Middle frontal gyrus (tissue), 1 donor: ENCODE measurements at regions not wholly inside any gene's neighbourhood (a gene's known extent, or its start where the extent isn't known, plus 50 kb on each side); places are given as distances from the start of the nearest gene placed in this dataset.

Experiments
- DNase-seq: peaks from one replicate; pipeline ENCODE4 v3.0.0-alpha.2; 2015; ENCODE audit warnings: low spot score; ENCODE audit errors: extremely low spot score

DNA sequence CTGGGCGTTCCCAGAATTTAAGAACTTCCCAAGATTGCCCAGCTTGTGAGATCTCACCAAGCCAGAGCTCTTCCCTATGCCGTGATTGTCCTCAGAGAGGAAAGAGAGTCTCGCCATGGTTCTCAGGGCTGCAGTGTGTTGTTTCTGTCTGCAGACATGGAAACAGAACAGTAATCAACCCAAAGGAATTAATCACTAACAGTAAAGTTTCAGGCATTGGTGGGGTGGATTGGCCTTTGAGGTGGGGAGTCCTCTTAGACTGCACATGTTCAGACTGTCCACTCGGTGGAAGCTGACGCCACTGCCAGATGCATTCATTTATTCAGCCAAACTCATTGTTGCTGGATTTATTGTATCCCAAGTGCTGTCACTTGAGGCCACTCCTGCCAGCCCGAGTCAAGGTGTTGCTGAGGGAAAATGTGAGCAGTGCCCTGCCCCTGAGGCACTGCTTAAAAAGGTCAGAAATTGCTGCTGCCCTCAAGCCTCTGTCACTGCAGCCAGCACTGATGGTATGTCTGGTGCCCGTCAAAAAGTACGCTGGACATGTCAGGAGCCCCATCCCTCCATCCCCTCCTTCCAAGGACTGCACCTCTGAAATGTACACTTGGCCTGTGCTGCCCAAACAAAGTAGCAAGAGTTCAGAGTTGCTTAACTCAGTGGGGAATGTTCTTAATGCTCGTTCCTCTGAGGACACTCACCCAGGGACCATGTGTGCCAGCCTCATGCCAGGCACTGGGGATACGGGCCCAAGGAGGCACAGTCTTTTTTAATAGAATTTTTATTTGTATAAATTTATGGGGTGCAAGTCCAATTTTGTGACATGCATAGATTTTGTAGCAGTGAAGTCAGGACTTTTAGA is 201.0 kb downstream of the GLI2 start:
- DNase-seq: no peak

DNA sequence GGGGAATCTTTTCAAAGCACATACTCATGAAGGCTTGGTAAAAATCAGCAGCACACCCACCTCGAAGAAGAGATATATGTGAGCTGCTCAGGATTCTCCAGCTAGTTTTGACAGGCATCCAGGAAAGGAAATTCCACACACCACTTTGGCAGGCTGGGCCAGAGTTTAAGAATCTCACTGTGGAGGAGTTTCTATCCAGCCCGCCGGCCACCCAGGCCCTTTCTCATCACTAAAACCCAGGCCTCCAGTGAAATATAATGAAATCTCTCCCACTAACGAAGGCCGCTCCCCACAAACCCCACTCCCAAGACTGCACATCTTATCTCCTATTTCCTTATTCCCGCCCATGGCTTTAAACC is 202.0 kb downstream of the GLI2 start:
- peak; percentile 16 for DNase-seq

DNA sequence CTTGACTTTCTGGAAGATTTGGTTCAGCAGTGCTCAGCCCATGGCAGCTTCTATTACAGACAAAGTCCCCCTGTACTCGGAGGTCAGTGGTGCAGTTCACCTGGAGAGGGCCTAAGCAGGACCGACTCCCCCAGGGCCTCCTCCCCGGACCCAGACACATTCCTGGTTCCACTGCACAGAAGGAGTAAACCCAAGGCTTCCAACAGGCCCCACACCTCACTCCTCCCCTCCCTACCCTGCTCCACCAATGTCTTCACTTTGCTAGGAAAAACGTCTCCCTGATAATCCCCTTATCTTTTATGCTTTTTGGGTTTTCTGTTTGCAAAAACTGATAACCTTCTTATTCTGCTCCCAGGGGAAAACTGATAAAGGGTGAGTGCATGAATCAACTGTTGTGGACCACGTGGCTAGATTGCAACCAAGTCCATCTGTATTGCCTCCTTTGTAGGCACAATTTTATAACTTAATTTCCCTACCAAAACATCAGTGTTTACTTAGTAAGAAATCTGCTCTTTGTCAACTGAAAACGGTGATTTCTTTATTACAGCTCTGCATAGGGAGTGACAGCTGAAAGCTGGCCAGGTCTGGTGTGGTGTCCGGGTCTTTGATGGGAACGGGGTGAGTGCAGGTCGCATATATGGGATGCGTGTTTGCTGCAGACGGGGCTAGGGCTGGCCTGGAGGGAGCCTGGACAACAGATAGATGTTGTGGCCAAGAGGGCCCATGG is 202.5 kb downstream of the GLI2 start:
- no peak for DNase-seq

DNA sequence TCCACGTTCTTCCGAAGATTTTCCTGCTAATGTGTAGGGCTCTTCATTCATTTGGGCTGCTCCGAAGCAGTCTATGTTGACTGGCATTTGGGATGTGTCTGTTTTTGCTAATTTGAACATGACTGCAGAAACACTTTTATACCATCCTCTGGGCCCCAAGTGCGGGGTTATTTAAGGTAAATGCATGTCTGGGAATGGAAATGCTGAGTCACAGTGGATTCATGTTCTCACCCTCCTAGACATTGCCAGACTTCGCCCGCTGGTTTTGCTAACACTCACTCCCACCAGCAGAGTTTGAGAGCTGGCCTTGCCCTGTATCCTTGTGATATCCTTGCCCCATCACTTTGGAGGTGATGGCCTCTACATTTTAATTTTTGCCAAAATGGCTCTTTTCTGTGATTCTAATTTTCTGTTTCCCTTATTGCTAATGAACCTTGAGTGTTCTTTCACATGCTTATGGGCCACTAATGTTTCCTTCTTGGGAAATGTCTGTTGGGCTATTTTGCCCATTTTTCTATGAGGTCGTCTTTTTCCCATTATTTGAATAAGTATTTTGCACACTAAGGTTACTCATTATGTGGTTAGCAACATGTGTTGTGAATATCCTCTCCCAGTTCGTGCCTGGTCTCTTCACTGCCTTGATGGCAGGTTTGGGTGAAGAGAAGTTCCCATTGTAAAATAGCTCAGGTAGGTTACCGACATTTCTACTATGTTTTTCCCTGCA is 204.1 kb downstream of the GLI2 start:
- DNase-seq: peak; percentile 24

DNA sequence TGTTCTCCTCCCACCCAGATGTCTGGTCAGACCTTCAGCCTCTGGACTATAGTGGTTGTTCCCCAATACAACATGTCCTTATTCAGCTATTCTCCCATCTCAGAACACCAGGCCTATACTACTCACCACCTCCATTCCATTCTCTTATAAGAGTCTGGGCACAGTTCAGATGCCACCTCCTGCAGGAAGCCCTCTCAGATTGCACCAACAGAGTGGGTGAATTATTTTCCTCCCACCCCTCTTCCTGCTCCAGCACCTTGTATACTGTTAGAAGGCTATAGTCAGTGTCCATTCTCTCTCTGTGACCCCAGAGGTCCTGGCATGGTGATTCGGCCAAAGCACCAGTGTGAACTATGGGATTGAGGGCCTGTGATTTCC is 204.6 kb downstream of the GLI2 start:
- no peak for DNase-seq

DNA sequence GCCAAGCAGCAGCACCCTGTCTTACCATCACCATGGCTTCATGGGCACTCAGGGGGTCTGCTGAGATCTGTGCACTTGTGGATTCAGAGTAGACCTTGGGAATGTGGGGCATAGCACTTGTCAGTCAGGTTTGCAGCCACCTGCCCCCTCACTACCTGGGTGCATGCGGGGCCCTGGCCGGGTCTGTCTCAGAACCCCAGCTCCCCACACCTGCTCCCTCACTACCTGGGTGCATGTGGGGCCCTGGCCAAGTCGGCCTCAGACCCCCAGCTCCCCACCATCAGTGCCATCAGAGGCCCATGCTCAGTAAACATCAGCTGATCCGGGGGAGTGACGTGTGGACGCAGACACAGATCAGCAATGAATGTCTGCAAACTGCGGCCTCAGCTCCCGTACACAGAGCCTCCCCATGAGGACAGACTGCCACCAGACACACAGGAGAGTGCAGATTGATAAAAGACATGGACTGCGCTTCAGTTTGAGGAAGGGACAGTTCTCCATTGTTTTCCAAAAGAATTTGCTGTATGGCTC is 205.1 kb downstream of the GLI2 start:
- DNase-seq: no peak

DNA sequence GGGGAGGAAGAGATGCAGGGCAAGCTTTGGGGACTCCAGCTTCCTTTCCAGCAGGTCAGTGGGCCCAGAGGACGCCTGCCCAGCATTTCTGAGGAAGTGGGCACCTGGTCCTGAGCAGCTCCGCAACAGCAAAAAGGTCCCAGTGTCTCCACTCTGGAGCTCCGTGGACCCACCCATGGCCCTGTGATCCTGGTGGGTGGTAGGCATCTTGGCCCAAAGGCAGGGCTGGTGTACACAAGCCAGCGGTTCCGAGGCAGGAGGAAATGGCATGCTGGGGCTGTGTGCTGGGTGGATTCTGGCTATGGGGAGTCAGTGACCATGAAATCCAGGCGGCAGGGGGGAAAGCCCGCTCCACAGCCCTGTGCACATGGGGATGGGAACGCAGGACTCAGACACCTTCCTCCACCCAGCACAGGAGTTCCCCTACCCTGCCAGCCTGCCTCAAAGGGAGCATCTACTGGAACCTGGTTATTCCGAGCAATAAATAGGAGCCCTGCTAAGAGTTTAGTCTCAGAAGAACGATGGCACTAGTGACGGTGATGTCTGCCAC is 206.0 kb downstream of the GLI2 start:
- no peak for DNase-seq

DNA sequence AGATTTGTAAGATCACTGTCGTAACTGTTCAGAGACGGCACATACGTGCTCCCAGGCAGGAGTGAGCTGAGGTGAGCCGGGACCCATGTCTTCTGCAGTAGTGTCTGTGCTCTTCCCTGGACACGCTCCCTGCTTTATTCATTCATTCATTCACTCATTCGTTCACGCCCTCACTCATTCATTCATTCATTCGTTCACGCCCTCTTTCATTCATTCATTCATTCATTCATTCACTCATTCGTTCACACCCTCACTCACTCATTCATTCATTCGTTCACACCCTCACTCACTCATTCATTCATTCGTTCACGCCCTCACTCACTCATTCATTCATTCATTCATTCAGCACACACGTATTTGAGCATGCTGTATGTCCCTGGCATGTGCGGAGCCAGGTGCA is 207.0 kb downstream of the GLI2 start:
- DNase-seq: no peak

DNA sequence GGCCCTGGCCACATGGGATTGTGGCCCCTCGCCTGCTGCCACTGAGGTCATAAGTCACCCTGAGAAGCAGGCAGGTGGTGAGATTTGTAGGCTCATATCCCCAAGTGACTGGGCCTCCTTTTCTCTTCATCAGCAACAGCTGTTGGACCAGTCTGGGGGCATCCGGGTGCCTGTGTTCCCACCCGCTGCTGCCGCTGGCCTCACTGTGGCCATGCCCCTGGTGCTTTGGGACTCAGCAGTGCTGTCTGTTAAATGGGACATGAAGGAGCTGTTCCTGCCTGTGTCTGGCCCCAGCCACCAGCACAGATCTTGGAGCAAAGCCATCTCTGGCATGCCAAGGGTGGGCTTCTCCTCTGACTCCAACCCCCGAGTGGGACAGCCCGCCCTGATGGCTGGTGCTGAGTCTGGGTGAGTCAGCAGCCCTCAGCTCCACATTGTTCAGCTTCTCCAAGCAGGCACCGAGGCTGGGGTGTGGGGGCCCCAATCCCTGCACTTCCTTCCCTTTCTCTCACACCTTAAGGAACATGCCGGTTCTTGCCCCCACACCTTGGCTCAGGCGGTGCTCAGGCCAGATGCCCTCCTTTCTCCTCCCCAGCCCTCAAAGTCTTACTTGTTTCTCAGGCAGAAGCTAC is 207.9 kb downstream of the GLI2 start:
- no peak for DNase-seq

DNA sequence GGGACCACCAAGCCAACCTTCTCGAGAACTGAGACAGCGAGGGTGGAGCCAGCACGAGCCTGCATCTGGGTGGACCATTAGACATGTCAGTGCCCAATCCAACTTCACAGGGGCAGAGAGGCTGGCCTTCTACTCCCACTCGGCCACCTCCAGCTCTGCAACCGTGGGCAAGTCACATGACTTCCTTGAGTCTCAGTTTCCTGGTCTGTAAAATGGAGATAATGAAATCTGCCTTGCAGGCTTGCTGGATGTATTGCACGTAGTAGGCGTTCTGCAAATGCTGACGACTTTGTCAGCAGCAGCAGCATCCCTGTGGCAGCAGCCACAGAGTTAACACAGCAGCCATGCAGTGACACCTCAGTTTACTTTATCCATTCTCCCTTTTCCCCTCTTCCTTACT is 208.9 kb downstream of the GLI2 start:
- no peak for DNase-seq

DNA sequence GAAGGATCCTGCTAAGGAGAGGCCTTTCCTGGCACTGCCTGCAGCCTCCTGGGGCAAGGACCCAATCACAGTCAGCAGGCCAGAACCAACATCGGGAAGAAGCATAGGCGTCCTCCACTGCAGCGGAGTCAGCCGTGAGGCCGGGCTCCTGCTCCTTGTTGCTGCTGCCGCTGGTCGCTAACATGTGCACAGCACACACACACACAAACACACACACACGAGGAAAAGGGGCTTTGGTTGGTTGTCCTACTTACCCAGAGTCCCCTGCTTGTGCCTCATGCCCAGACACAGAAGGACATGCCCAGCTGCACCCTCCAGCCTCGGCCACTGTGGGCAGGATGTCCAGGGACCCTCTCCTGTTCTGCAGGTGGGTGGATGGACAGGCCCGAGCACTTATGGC is 209.4 kb downstream of the GLI2 start:
- DNase-seq: no peak

DNA sequence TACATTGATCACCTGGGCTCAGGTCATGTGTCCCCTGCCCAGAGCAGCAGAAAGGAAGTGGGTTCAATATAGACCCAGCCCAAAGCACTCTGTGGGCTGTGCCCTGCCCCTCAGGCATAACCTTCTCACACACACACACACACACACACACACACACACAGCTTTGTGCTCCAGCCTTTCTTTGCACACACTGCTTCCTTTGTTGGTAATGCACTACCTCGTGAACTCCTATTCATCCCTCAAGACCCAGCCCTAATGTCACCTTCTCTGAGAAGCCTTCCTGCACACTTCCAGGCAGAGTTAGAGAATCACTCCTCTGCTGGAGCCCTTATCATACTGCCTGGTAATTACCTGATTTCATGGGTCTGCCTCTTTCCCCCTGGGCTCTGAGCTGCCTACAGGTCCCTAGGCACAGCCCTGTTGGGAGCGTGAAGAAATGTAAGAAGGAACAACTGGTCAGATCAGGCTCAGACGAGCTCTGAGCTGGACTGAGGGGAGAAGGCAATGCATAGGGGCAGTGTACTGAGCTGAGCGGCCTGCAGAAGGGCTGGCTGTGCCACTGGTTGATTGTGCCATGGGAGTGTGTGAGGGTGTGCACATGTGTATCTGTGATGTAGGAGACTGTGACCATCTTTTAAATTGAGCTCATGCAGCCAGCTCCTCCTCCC is 210.3 kb downstream of the GLI2 start:
- no peak for DNase-seq

DNA sequence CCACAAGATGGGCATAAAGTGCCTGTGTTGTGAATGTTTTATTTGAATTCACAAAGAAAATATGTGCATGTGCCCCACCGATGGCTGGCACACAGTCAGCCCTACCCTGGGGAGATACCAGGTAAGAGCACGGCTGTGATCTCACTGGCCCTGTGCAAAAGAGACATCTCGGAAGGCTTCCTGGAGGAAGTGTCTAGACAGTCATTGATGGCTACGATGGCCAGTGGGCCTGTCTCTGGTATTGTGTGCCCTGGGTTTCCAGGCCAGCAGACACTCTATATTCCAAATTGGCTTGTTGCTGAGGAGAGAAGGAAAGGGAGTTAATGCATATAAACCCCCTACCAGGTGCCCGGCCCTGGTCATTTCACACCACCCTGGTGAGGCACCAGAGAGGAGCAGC is 211.7 kb downstream of the GLI2 start:
- no peak for DNase-seq

DNA sequence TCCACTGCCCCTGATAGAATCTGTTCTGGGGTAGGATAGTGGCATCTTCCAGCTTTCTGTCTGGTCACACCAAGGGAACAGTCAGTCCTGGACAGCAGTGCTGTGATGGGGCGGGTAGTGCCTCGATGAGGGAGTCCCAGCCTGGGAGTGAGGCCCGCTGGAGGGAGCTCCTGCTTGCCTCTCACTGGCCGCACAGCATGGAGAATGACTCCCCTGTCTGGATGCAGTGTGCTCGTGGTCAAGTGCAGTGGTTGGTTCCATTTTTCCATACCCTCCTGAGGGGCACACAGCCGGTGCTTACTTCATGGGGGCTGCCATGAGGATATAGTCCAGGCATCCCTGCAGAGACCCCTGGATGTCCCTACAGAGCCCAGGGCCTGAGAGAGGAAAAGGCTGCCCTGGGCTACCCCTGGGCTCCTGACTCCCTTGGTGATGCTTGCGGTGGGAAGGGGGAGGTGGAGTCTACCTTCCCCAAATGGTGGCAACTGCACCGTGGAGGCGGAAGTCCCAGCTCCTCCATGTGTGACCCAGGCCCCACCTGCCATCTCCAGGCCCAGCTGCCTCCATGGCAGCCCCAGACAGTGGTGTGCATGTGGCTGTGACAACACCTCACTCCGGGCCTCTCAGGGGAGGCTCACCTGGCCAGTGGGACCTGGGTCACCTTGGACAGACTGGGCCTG is 212.5 kb downstream of the GLI2 start:
- no peak for DNase-seq

DNA sequence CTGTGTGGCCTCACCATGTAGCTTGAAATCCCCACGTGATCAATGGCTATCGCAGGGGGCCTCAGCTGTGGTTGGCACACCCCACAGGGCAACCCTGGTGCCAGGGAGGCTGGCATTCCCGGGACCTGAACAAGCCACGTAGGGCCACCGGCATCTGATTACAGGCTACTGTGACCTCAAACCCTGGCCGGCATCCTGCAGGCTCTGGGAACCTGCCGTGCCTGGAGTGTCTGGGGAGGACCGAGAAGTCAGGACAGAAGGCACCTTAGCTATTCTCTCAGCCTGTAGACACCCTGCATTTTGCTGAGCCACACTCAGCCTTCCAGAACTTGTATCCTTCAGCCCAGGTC is 213.0 kb downstream of the GLI2 start:
- no peak for DNase-seq

DNA sequence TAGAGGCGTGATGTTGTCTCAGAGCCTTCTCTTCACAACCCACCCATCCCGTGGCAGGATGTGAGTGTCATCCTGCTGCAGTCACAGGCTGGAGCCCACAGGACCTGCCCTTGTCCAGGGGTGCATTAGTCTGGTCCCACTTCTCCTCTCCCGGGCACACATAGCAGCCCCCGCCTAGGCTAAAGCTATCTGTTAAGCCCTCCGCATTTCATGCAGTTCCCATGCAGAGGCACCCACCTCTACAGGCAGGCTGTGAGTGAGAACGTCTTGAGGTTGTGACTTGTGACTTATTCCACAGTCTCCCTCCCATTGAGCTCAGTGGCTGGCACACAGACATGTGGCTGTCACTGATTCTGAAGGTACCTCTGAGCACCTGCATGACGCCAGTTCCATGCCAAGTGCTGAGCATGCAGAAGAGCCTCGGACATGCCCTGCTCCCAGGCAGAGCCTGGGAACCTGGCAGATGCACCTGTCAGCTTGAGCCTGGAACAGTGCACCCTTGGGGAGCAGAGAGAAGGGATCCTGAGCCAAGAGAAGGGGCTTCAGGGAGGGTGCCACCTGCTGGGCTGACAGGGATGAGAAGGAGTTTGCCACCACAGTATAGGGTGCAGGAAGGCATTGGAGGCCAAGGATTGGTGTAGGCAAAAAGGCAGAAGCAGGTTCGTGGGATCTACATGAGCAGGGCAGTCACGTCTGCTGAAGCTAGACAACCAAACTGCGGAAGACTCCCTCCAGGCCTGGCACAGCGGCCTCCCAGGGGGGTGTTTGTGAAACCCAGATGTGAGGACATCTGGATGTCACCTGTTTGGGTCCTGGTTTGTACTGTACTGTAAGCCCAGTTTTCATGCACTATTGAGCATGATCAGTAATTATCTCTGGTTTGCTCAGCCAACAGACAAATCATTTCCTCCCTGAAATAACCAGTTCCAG is 213.6 kb downstream of the GLI2 start:
- DNase-seq: no peak

DNA sequence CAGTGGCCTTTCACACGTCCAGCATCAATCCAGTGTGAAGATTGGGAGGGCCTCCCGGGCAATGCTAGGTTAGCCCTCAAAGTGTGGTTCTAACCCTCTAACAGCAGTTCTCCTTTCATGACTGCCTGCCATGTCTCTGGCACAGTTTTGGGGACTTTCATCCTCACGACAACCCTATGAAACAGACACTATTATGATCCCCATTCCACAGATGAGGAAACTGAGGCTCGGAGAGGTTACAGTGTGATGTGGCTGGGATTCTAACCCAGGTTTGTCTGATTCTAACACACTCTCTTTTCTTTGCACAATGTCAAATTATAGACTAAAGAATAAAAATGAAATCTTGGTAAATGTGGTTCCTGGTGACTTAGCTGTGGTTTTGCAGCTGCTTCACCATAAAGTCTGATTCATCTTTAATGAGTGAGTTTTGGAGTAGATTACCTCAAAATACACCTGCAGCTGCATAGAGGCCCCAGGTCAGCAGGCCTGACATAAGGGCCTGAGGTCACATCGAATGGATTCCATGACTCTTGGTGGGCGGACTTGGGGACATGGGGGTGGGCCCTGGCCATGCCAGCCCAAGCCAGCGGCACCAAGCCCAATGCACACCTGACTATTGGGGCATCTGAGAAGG is 214.4 kb downstream of the GLI2 start:
- DNase-seq: no peak

DNA sequence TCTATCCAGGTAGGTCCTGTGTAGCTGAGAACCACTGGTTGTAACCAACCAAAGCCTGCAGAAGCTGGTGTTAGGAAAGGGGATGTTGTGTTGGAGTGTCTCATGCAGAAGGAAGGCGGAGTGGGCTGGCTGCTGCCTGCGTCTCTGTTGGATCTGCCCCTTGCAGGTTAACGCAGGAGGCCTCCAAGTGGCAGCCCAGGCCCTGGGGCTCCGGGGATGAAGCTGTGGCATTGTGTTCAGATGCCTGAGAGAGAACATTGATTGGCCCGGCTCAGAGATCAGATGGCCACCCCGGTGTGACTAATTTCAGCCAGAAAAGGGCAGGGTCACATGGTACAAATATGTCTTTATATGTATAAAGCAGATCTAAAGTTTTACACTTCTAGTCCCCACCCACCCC is 216.0 kb downstream of the GLI2 start:
- no peak for DNase-seq

DNA sequence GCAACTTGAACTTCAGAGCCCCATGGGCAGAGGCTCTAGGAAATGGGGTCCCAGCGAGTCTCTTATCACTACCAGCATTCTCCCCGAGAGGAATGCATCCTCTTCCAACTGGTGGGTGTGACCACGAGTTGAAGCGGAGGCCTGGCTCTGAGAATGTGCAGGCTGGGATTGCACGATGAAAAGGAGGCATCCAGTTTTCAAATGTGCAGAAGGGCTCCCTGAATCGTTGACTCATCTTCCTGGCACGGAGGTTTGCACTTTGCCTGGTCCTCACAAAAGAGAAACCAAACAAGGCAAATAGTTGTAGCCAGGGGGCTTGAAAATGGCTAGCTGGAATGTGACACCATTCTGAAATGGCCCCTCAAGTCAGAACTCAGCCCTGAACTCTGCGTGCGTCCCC is 216.7 kb downstream of the GLI2 start:
- no peak for DNase-seq
